Mesendoderm (in vitro differentiated cells): ENCODE measurements at regions not wholly inside any gene's neighbourhood (a gene's known extent, or its start where the extent isn't known, plus 50 kb on each side); places are given as distances from the start of the nearest gene placed in this dataset.
A peak's percentile ranks its signal among the peaks of the same experiment; 100 is the strongest.

Source experiments
- DNase-seq: peaks from one replicate; pipeline ENCODE4 v3.0.0; 2013
- H2AK5ac ChIP-seq: 2 replicates; pipeline ENCODE4 v1.6.1; 2013; ENCODE audit warnings: low read length, inconsistent platforms
- H2BK120ac ChIP-seq: 2 replicates; pipeline ENCODE4 v1.6.1; 2013; ENCODE audit warnings: low read depth, mild to moderate bottlenecking, low read length, moderate library complexity, mixed read lengths
- H2BK15ac ChIP-seq: replicated peaks from 2 replicates; pipeline ENCODE4 v1.6.1; 2013; ENCODE audit warnings: low read depth, mild to moderate bottlenecking, moderate library complexity
- H2BK5ac ChIP-seq: 2 replicates; pipeline ENCODE4 v1.6.1; 2013; ENCODE audit warnings: low read length, inconsistent platforms
- H3K18ac ChIP-seq: 2 replicates; pipeline ENCODE4 v1.6.1; 2013; ENCODE audit warnings: mild to moderate bottlenecking, low read length, mixed read lengths
- H3K23ac ChIP-seq: one replicate; pipeline ENCODE4 v1.6.1; 2013; ENCODE audit warnings: low read length
- H3K27ac ChIP-seq: 2 replicates; pipeline ENCODE4 v1.5.1; 2013; ENCODE audit warnings: low read depth, mild to moderate bottlenecking, inconsistent platforms, low read length, moderate library complexity
- H3K27me3 ChIP-seq: 2 replicates; pipeline ENCODE4 v1.6.1; 2013; ENCODE audit warnings: low read length, control low read depth, mild to moderate bottlenecking, inconsistent platforms; ENCODE audit not compliant: insufficient read depth, poor library complexity
- H3K36me3 ChIP-seq: 2 replicates; pipeline ENCODE4 v1.6.1; 2013; ENCODE audit warnings: low read length, inconsistent platforms; ENCODE audit not compliant: control insufficient read depth, insufficient read depth
- H3K4ac ChIP-seq: one replicate; pipeline ENCODE4 v1.6.1; 2013; ENCODE audit warnings: low read depth, mild to moderate bottlenecking, low read length, moderate library complexity
- H3K4me1 ChIP-seq: 2 replicates; pipeline ENCODE4 v1.6.1; 2013; ENCODE audit warnings: low read depth, low read length, inconsistent platforms; ENCODE audit not compliant: control insufficient read depth
- H3K4me2 ChIP-seq: 2 replicates; pipeline ENCODE4 v1.6.1; 2013; ENCODE audit warnings: low read length
- H3K4me3 ChIP-seq: 2 replicates; pipeline ENCODE4 v1.5.1; 2013; ENCODE audit warnings: mild to moderate bottlenecking, low read length
- H3K56ac ChIP-seq: one replicate; pipeline ENCODE4 v1.6.1; 2013; ENCODE audit warnings: low read length
- H3K79me1 ChIP-seq: 2 replicates; pipeline ENCODE4 v1.6.1; 2013; ENCODE audit warnings: low read length, inconsistent platforms
- H3K79me2 ChIP-seq: 2 replicates; pipeline ENCODE4 v1.6.1; 2013; ENCODE audit warnings: mild to moderate bottlenecking, low read length; ENCODE audit not compliant: control insufficient read depth, insufficient read depth
- H3K9ac ChIP-seq: 2 replicates; pipeline ENCODE4 v1.6.1; 2013; ENCODE audit warnings: low read length, inconsistent platforms
- H4K5ac ChIP-seq: one replicate; pipeline ENCODE4 v1.6.1; 2013; ENCODE audit warnings: low read length
- H4K8ac ChIP-seq: one replicate; pipeline ENCODE4 v1.6.1; 2013; ENCODE audit warnings: low read depth, mild to moderate bottlenecking, control low read depth, low read length, moderate library complexity
- WGBS: extraction: QIAGEN DNeasy Blood & Tissue Kit; methylation state at CpG from one replicate; pipeline ENCODE4 v1.1.7; 2013; ENCODE audit warnings: low lambda C conversion rate, missing lambda C conversion rate; ENCODE audit not compliant: insufficient coverage; ENCODE audit errors: extremely low coverage; 5-methylcytosine and 5-hydroxymethylcytosine counted together

DNA sequence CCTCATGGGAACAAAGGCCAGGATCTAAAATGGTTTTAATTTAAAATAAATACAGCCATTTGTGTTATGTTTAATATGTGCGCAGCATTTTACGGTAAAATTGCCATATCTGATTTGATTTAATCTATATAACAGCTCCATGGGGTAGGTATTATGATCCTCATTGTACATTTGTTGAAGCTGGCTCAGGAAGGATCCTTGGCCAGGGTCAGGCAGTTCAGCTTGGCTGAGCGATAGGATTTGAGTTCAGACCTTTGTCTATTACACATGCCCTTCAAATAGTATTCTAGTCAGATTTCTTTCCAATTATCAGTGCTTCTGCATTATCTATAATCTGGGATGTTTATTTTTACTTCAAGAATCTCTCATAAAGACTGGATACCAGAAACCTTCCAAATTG, 950.4 kb upstream of the EEF2KMT start:
- Histone ChIP-seq H4K5ac (no peak overlapping the region), H3K56ac (no peak overlapping the region), H3K27ac (no peak overlapping the region), H3K18ac (no peak overlapping the region), H2BK15ac (no peak overlapping the region), H2BK120ac (no peak overlapping the region), H4K8ac (no peak overlapping the region), H3K4ac (no peak overlapping the region), H3K4me2 (no peak overlapping the region), H3K4me1 (no peaks in the 10 kb centered on the region), H3K27me3 (no peaks in the 10 kb centered on the region), H3K79me2 (no peaks in the 10 kb centered on the region), H3K4me3 (no peak overlapping the region), H3K79me1 (no peaks in the 10 kb centered on the region), H2BK5ac (no peak overlapping the region), H3K9ac (no peak overlapping the region), H3K23ac (no peak overlapping the region), H2AK5ac (no peak overlapping the region), H3K36me3 (no peaks in the 10 kb centered on the region)
- WGBS = no CpG with 5 or more reads among the region's 3 CpGs
- DNase-seq = no peak

DNA sequence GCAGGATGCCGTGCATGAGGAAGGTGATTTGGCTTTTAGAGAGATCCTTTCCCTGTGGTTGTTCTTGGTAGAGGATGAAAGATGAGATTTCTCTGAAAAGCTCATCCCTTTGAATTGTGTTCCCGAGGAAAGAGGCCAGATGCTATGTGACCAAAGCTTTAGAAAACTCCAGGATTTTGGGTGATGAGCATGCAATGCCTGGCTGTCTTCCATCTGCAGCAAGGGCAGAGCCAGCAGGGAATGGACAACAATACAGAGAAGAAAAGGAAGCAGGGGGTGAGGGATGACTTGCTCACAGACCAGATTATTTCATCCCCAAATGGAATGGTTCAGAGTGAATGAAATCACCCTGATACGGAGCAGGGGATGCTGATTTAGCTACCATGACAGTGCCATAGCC, 949.7 kb upstream of the EEF2KMT start:
- H2BK15ac ChIP-seq = no peak overlapping the region
- no peaks in the 10 kb centered on the region for H3K36me3 ChIP-seq
- no peak overlapping the region for H3K4me2 ChIP-seq
- H3K27ac ChIP-seq = no peak overlapping the region
- no peak overlapping the region for H4K5ac ChIP-seq
- H2AK5ac ChIP-seq = no peak overlapping the region
- no peaks in the 10 kb centered on the region for H3K79me1 ChIP-seq
- H2BK120ac ChIP-seq = no peak overlapping the region
- no peaks in the 10 kb centered on the region for H3K4me1 ChIP-seq
- H3K9ac ChIP-seq = no peak overlapping the region
- H3K4ac ChIP-seq = no peak overlapping the region
- no peaks in the 10 kb centered on the region for H3K79me2 ChIP-seq
- no peak overlapping the region for H2BK5ac ChIP-seq
- H3K4me3 ChIP-seq = no peak overlapping the region
- no peaks in the 10 kb centered on the region for H3K27me3 ChIP-seq
- H3K18ac ChIP-seq = no peak overlapping the region
- DNase-seq = no peak
- H3K56ac ChIP-seq = no peak overlapping the region
- H4K8ac ChIP-seq = no peak overlapping the region
- WGBS = no CpG with 5 or more reads among the region's 3 CpGs
- no peak overlapping the region for H3K23ac ChIP-seq

DNA sequence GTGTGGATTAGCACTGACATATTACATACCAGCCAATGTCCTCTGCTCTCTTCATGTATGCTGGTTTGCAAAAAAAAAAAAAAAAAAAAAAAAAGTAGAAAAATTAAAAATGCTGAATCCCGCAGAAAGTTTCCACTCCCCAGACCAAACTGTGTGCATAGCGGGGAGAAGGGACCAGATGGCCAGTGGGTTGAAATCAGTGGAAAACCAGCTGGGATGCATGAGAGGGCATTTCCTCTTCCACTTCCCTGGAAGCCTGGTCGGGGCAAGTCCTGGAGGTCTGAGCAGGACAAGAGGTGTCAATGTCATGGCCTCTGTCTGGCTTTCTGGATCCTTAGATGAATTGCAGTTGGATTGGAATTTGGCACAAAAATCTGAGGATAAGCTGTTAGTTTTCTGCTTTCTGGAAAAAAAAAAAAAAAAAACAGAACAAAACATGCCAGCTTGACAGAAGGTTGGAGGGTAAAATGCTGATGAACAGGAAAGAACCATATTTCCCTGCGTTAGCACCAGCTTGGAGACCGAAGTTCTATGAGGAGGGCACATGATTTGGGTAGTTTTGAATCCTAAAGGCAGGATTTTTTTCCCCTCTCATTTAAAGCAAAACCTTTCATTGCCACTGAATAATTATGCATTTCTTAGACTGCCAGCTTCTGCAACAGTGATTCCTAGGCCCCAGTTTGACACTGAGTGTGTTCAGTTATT, 941.5 kb upstream of the EEF2KMT start:
- no peak overlapping the region for H2BK15ac ChIP-seq
- no peaks in the 10 kb centered on the region for H3K27me3 ChIP-seq
- no peaks in the 10 kb centered on the region for H3K79me1 ChIP-seq
- no peak for DNase-seq
- no peak overlapping the region for H3K4ac ChIP-seq
- H3K18ac ChIP-seq = no peak overlapping the region
- no peaks in the 10 kb centered on the region for H3K36me3 ChIP-seq
- H3K4me2 ChIP-seq = no peak overlapping the region
- no peak overlapping the region for H3K23ac ChIP-seq
- no peak overlapping the region for H3K56ac ChIP-seq
- no peak overlapping the region for H4K5ac ChIP-seq
- H3K4me3 ChIP-seq = no peak overlapping the region
- no peaks in the 10 kb centered on the region for H3K79me2 ChIP-seq
- H2AK5ac ChIP-seq = no peak overlapping the region
- H2BK5ac ChIP-seq = no peak overlapping the region
- H3K4me1 ChIP-seq = no peaks in the 10 kb centered on the region
- H4K8ac ChIP-seq = no peak overlapping the region
- no peak overlapping the region for H3K9ac ChIP-seq
- no CpG with 5 or more reads among the region's 5 CpGs for WGBS
- no peak overlapping the region for H2BK120ac ChIP-seq
- H3K27ac ChIP-seq = no peak overlapping the region

DNA sequence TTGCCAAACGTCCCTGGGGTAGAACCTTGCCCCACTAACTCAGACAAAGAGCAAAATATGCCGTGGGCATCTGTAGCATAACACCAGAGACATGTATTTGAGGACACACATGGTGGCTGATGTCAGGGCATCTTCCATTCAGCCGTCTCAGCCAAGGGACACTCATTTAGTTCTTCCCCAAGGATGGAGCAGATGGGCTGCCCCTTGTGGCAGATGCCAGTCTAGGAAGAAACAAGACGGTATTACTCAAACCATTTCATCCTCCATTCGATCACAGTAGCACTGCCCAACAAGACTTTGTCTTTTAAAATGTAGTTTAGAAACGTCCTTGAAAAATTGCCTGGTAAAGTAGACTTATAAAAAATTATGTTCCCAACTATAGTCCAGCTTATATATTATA, 937.6 kb upstream of the EEF2KMT start:
- Histone ChIP-seq H3K18ac (no peak overlapping the region), H2BK120ac (no peak overlapping the region), H3K79me2 (no peaks in the 10 kb centered on the region), H2BK15ac (no peak overlapping the region), H2AK5ac (no peak overlapping the region), H3K4me2 (no peak overlapping the region), H3K4ac (no peak overlapping the region), H4K5ac (no peak overlapping the region), H3K36me3 (no peaks in the 10 kb centered on the region), H3K79me1 (no peaks in the 10 kb centered on the region), H3K9ac (no peak overlapping the region), H3K27me3 (no peaks in the 10 kb centered on the region), H4K8ac (no peak overlapping the region), H3K23ac (no peak overlapping the region), H3K4me1 (no peaks in the 10 kb centered on the region), H3K56ac (no peak overlapping the region), H3K27ac (no peak overlapping the region), H3K4me3 (no peak overlapping the region), H2BK5ac (no peak overlapping the region)
- peak; percentile 9 for DNase-seq
- WGBS = no CpG with 5 or more reads among the region's 6 CpGs

DNA sequence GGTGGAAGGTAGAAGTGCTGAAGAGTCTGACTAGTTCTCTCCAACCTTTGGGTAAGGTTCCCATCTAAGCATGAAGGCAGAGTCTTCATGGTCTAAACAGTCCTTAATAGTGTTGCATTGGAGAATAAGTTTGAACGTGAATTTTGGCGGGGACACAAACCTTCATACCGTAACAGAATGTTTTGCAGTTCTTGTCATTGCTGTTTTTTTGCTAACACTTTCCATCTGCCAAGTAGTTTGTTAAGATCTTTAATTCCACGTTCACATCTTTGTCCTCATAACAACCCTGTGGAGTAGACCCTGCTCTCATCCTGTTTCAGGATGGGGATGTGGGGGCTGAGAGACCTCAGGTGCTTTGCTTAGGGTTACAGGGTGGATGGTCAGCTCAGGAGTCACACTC, 936.9 kb upstream of the EEF2KMT start:
- Histone ChIP-seq H3K18ac (no peak overlapping the region), H4K8ac (no peak overlapping the region), H3K4me2 (no peak overlapping the region)

DNA sequence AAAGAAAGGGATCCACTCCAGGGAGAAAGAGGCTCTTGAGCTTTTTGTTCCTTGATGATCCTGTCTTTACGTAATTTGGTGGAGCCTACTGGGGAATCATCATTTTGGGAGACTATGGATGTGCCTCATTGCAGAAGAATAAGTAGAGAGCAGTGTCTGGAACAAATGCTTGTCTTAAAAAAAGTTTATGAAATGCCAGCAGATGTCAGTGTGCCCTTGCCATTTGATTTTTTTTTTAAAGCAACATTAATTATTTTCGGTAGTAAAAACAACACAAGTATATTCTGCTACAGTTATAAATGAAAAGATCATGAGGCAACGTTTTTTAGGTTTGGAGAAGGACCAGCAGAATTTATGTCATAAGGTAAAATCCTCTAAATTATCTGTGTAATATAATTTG, 934.8 kb upstream of the EEF2KMT start:
- Histone ChIP-seq H4K8ac (no peak overlapping the region), H2BK15ac (no peak overlapping the region), H4K5ac (no peak overlapping the region), H3K79me1 (no peaks in the 10 kb centered on the region), H3K4me3 (no peak overlapping the region), H3K36me3 (no peaks in the 10 kb centered on the region), H3K4me2 (no peak overlapping the region), H3K4me1 (no peaks in the 10 kb centered on the region), H3K18ac (no peak overlapping the region), H2BK5ac (no peak overlapping the region), H3K23ac (no peak overlapping the region), H2AK5ac (no peak overlapping the region), H3K56ac (no peak overlapping the region), H3K4ac (no peak overlapping the region), H3K79me2 (no peaks in the 10 kb centered on the region), H2BK120ac (no peak overlapping the region), H3K9ac (no peak overlapping the region), H3K27ac (no peak overlapping the region), H3K27me3 (no peaks in the 10 kb centered on the region)
- no peak for DNase-seq
- WGBS = no CpG with 5 or more reads among the region's 3 CpGs

More for the DNA sequence above, 936.9 kb upstream of the EEF2KMT start:
- H3K79me2 ChIP-seq = no peaks in the 10 kb centered on the region
- H3K27me3 ChIP-seq = no peaks in the 10 kb centered on the region
- no peak overlapping the region for H3K4ac ChIP-seq
- H4K5ac ChIP-seq = no peak overlapping the region
- no peak overlapping the region for H3K56ac ChIP-seq
- H2BK5ac ChIP-seq = no peak overlapping the region
- no peaks in the 10 kb centered on the region for H3K4me1 ChIP-seq
- no peak overlapping the region for H3K4me3 ChIP-seq
- no peaks in the 10 kb centered on the region for H3K36me3 ChIP-seq
- H3K79me1 ChIP-seq = no peaks in the 10 kb centered on the region
- no peak overlapping the region for H3K27ac ChIP-seq
- H3K23ac ChIP-seq = no peak overlapping the region
- no peak overlapping the region for H2AK5ac ChIP-seq
- H2BK120ac ChIP-seq = no peak overlapping the region
- H3K9ac ChIP-seq = no peak overlapping the region
- no peak overlapping the region for H2BK15ac ChIP-seq
- WGBS = no CpG with 5 or more reads among the region's 4 CpGs
- DNase-seq = no peak
